ENCODE measurements at regions not wholly inside any gene's neighbourhood (a gene's known extent, or its start where the extent isn't known, plus 50 kb on each side); places are given as distances from the start of the nearest gene placed in this dataset.

GRCh38 chr4:71648923-71649322 lies 135.0 kb downstream of the GC start:
- H3K4me3 Mint-ChIP-seq: no peak overlapping the region
- H3K27me3 Mint-ChIP-seq: no peaks in the 10 kb centered on the region
- H3K36me3 Mint-ChIP-seq: no peaks in the 10 kb centered on the region
- no peaks in the 10 kb centered on the region for H3K9me3 Mint-ChIP-seq
- no peak for TF ChIP-seq CTCF (conservative IDR thresholded peaks at IDR 0.05)
- no peak overlapping the region for H3K27ac Mint-ChIP-seq
- no peaks in the 10 kb centered on the region for H3K4me1 Mint-ChIP-seq (ENCODE audit: unreplicated experiment)
- no peak for DNase-seq (ENCODE audit: extremely low spot score, unreplicated experiment)

- Mint-ChIP-seq H3K36me3 (no peaks in the 10 kb centered on the region), H3K27ac (no peak overlapping the region), H3K27me3 (no peaks in the 10 kb centered on the region), H3K4me3 (no peak overlapping the region), H3K4me1 (ENCODE audit: unreplicated experiment) (no peaks in the 10 kb centered on the region), H3K9me3 (no peaks in the 10 kb centered on the region)
- DNase-seq (ENCODE audit: extremely low spot score, unreplicated experiment): no peak
- TF ChIP-seq CTCF (conservative IDR thresholded peaks at IDR 0.05): no peak
Measured at GRCh38 chr4:71648448-71648847, 135.4 kb downstream of the GC start.

GRCh38 chr4:71639380-71639779 lies 144.5 kb downstream of the GC start:
- H3K9me3 Mint-ChIP-seq: peaks cover 5% of the 10 kb centered on the region
- H3K4me1 Mint-ChIP-seq (ENCODE audit: unreplicated experiment): no peaks in the 10 kb centered on the region
- H3K27me3 Mint-ChIP-seq: no peaks in the 10 kb centered on the region
- H3K4me3 Mint-ChIP-seq: no peak overlapping the region
- no peak for DNase-seq (ENCODE audit: extremely low spot score, unreplicated experiment)
- no peaks in the 10 kb centered on the region for H3K36me3 Mint-ChIP-seq
- no peak overlapping the region for H3K27ac Mint-ChIP-seq
- no peak for TF ChIP-seq CTCF (conservative IDR thresholded peaks at IDR 0.05)

GRCh38 chr4:71635139-71635748 lies 148.6 kb downstream of the GC start:
- DNase-seq (ENCODE audit: extremely low spot score, unreplicated experiment): no peak
- no peaks in the 10 kb centered on the region for H3K4me1 Mint-ChIP-seq (ENCODE audit: unreplicated experiment)
- no peak overlapping the region for H3K4me3 Mint-ChIP-seq
- H3K9me3 Mint-ChIP-seq: peaks cover 5% of the 10 kb centered on the region
- no peaks in the 10 kb centered on the region for H3K36me3 Mint-ChIP-seq
- H3K27ac Mint-ChIP-seq: no peak overlapping the region
- H3K27me3 Mint-ChIP-seq: no peaks in the 10 kb centered on the region
- TF ChIP-seq CTCF (conservative IDR thresholded peaks at IDR 0.05): no peak

- DNase-seq (ENCODE audit: extremely low spot score, unreplicated experiment): no peak
- Mint-ChIP-seq H3K27me3 (no peaks in the 10 kb centered on the region), H3K27ac (no peak overlapping the region), H3K4me3 (no peak overlapping the region), H3K36me3 (no peaks in the 10 kb centered on the region), H3K9me3 (peaks cover 4% of the 10 kb centered on the region), H3K4me1 (ENCODE audit: unreplicated experiment) (no peaks in the 10 kb centered on the region)
- TF ChIP-seq CTCF (conservative IDR thresholded peaks at IDR 0.05): no peak
Measured at GRCh38 chr4:71634364-71634763, 149.5 kb downstream of the GC start.

- Mint-ChIP-seq H3K36me3 (no peaks in the 10 kb centered on the region), H3K27me3 (no peaks in the 10 kb centered on the region), H3K4me3 (no peak overlapping the region), H3K27ac (peak overlapping the region; percentile 56), H3K9me3 (peaks cover 5% of the 10 kb centered on the region), H3K4me1 (ENCODE audit: unreplicated experiment) (no peaks in the 10 kb centered on the region)
- DNase-seq (ENCODE audit: extremely low spot score, unreplicated experiment): no peak
- TF ChIP-seq CTCF (conservative IDR thresholded peaks at IDR 0.05): no peak
Measured at GRCh38 chr4:71630803-71631202, 153.1 kb downstream of the GC start.
